ENCODE measurements at regions not wholly inside any gene's neighbourhood (a gene's known extent, or its start where the extent isn't known, plus 50 kb on each side); places are given as distances from the start of the nearest gene placed in this dataset.

- no peak for DNase-seq
- H2AFZ ChIP-seq (ENCODE audit: low read length) = no peak overlapping the region
These were observed 82.2 kb upstream of the SLCO6A1 start for GRCh38 chr5:102581011-102581410.

GRCh38 chr5:102582696-102583095 is 83.9 kb upstream of the SLCO6A1 start:
- Histone ChIP-seq H3K4me3 (ENCODE audit: low read length) (no peak overlapping the region), H3K4me1 (ENCODE audit: low read length) (no peaks in the 10 kb centered on the region), H3K27me3 (replicated peaks; ENCODE audit: insufficient read depth, low read length) (no peaks in the 10 kb centered on the region), H3K79me2 (ENCODE audit: low read length) (no peaks in the 10 kb centered on the region), H3K27ac (ENCODE audit: low read length) (no peak overlapping the region), H3K4me2 (ENCODE audit: low read depth, low read length) (no peak overlapping the region), H3K9me3 (replicated peaks; ENCODE audit: insufficient read depth, low read length) (no peaks in the 10 kb centered on the region), H3F3A (ENCODE audit: insufficient read depth, low read length) (no peaks in the 10 kb centered on the region), H4K20me1 (ENCODE audit: insufficient read depth, low read length) (no peaks in the 10 kb centered on the region), H3K36me3 (replicated peaks; ENCODE audit: insufficient read depth, low read length) (no peaks in the 10 kb centered on the region), H3K9me2 (replicated peaks; ENCODE audit: insufficient read depth, low read length) (no peaks in the 10 kb centered on the region), H3K9ac (ENCODE audit: low read length) (no peak overlapping the region), H2AFZ (ENCODE audit: low read length) (no peak overlapping the region)
- no peak for DNase-seq
- TF ChIP-seq EZH2 (optimal IDR thresholded peaks at IDR 0.05; ENCODE audit: low read depth, low read length) = no peak
- no peak for TF ChIP-seq CTCF (IDR thresholded peaks at IDR 0.05; ENCODE audit: low read length)
- TF ChIP-seq EZH2phosphoT487 (IDR thresholded peaks at IDR 0.05; ENCODE audit: low read length) = no peak

More at GRCh38 chr5:102581011-102581410, 82.2 kb upstream of the SLCO6A1 start:
- Histone ChIP-seq H3K9me2 (replicated peaks; ENCODE audit: insufficient read depth, low read length) (no peaks in the 10 kb centered on the region), H4K20me1 (ENCODE audit: insufficient read depth, low read length) (no peaks in the 10 kb centered on the region), H3F3A (ENCODE audit: insufficient read depth, low read length) (no peaks in the 10 kb centered on the region), H3K79me2 (ENCODE audit: low read length) (no peaks in the 10 kb centered on the region), H3K9ac (ENCODE audit: low read length) (no peak overlapping the region), H3K4me3 (ENCODE audit: low read length) (no peak overlapping the region), H3K36me3 (replicated peaks; ENCODE audit: insufficient read depth, low read length) (no peaks in the 10 kb centered on the region), H3K27me3 (replicated peaks; ENCODE audit: insufficient read depth, low read length) (no peaks in the 10 kb centered on the region), H3K27ac (ENCODE audit: low read length) (no peak overlapping the region), H3K4me2 (ENCODE audit: low read depth, low read length) (no peak overlapping the region), H3K9me3 (replicated peaks; ENCODE audit: insufficient read depth, low read length) (no peaks in the 10 kb centered on the region), H3K4me1 (ENCODE audit: low read length) (no peaks in the 10 kb centered on the region)
- TF ChIP-seq EZH2 (optimal IDR thresholded peaks at IDR 0.05; ENCODE audit: low read depth, low read length) = no peak
- no peak for TF ChIP-seq CTCF (IDR thresholded peaks at IDR 0.05; ENCODE audit: low read length)
- TF ChIP-seq EZH2phosphoT487 (IDR thresholded peaks at IDR 0.05; ENCODE audit: low read length) = no peak

GRCh38 chr5:102583276-102584124 is 84.7 kb upstream of the SLCO6A1 start:
- Histone ChIP-seq H3K27me3 (replicated peaks; ENCODE audit: insufficient read depth, low read length) (no peaks in the 10 kb centered on the region), H3K4me1 (ENCODE audit: low read length) (no peaks in the 10 kb centered on the region), H4K20me1 (ENCODE audit: insufficient read depth, low read length) (no peaks in the 10 kb centered on the region), H3F3A (ENCODE audit: insufficient read depth, low read length) (no peaks in the 10 kb centered on the region), H3K9me3 (replicated peaks; ENCODE audit: insufficient read depth, low read length) (no peaks in the 10 kb centered on the region), H3K4me2 (ENCODE audit: low read depth, low read length) (no peak overlapping the region), H2AFZ (ENCODE audit: low read length) (no peak overlapping the region), H3K79me2 (ENCODE audit: low read length) (no peaks in the 10 kb centered on the region), H3K27ac (ENCODE audit: low read length) (no peak overlapping the region), H3K4me3 (ENCODE audit: low read length) (no peak overlapping the region), H3K9ac (ENCODE audit: low read length) (no peak overlapping the region), H3K9me2 (replicated peaks; ENCODE audit: insufficient read depth, low read length) (no peaks in the 10 kb centered on the region), H3K36me3 (replicated peaks; ENCODE audit: insufficient read depth, low read length) (no peaks in the 10 kb centered on the region)
- DNase-seq = peak; percentile 42
- TF ChIP-seq CTCF (IDR thresholded peaks at IDR 0.05; ENCODE audit: low read length) = peak; percentile 55
- no peak for TF ChIP-seq EZH2phosphoT487 (IDR thresholded peaks at IDR 0.05; ENCODE audit: low read length)
- TF ChIP-seq EZH2 (optimal IDR thresholded peaks at IDR 0.05; ENCODE audit: low read depth, low read length) = no peak

All from MM.1S (cell line).